Osteoblast (primary cell): ENCODE measurements at regions not wholly inside any gene's neighbourhood (a gene's known extent, or its start where the extent isn't known, plus 50 kb on each side); places are given as distances from the start of the nearest gene placed in this dataset.

ENCODE experiments used
- DNase-seq: peaks from one replicate; pipeline ENCODE4 v3.0.0; 2011; ENCODE audit warnings: low spot score, mixed read lengths; ENCODE audit not compliant: insufficient read length; ENCODE audit errors: missing footprints
- H2AFZ ChIP-seq: 2 replicates; pipeline ENCODE4 v1.6.0; 2011; ENCODE audit warnings: mild to moderate bottlenecking, low read length
- H3K27ac ChIP-seq: 2 replicates; pipeline ENCODE4 v1.5.1; 2011; ENCODE audit warnings: mild to moderate bottlenecking, low read depth, low read length, moderate library complexity
- H3K27me3 ChIP-seq: 2 replicates; pipeline ENCODE4 v1.6.0; 2012; ENCODE audit warnings: mild to moderate bottlenecking, control low read depth, inconsistent platforms, low read length, moderate library complexity; ENCODE audit not compliant: insufficient read depth
- H3K36me3 ChIP-seq: 2 replicates; pipeline ENCODE4 v1.5.1; 2011; ENCODE audit warnings: mild to moderate bottlenecking, low read length, control low read depth, moderate library complexity; ENCODE audit not compliant: insufficient read depth
- H3K4me1 ChIP-seq: 2 replicates; pipeline ENCODE4 v1.5.1; 2011; ENCODE audit warnings: mild to moderate bottlenecking, low read length, control low read depth, moderate library complexity; ENCODE audit not compliant: insufficient read depth
- H3K4me2 ChIP-seq: 2 replicates; pipeline ENCODE4 v1.6.0; 2011; ENCODE audit warnings: mild to moderate bottlenecking, low read length; ENCODE audit not compliant: insufficient read depth
- H3K4me3 ChIP-seq: fragments of 200-600 bp; sonication (generic); 3 replicates; pipeline ENCODE4 v1.5.1; 2012; ENCODE audit warnings: mild to moderate bottlenecking, low read length, inconsistent platforms; ENCODE audit not compliant: insufficient read depth
- H3K79me2 ChIP-seq: 2 replicates; pipeline ENCODE4 v1.6.0; 2012; ENCODE audit warnings: mild to moderate bottlenecking, low read length, control low read depth, inconsistent platforms; ENCODE audit not compliant: insufficient read depth
- H3K9me3 ChIP-seq: 2 replicates; pipeline ENCODE4 v1.5.1; 2011; ENCODE audit warnings: low read depth, low read length, control low read depth
- H4K20me1 ChIP-seq: 2 replicates; pipeline ENCODE4 v1.6.0; 2012; ENCODE audit warnings: mild to moderate bottlenecking, low read length, control low read depth; ENCODE audit not compliant: insufficient read depth
- CTCF ChIP-seq: IDR thresholded peaks from 2 replicates; pipeline ENCODE4 v1.5.1; 2011; ENCODE audit warnings: mild to moderate bottlenecking, low read depth, low read length, moderate library complexity; ENCODE audit errors: extremely low read depth

- peaks cover 4% of the 10 kb centered on the region for H3K4me1 ChIP-seq
- H3K4me3 ChIP-seq: no peak overlapping the region
- no peak overlapping the region for H2AFZ ChIP-seq
- no peaks in the 10 kb centered on the region for H3K9me3 ChIP-seq
- H3K4me2 ChIP-seq: no peak overlapping the region
- no peaks in the 10 kb centered on the region for H4K20me1 ChIP-seq
- TF ChIP-seq CTCF: no peak
- H3K27ac ChIP-seq: peak overlapping the region; percentile 35
- H3K27me3 ChIP-seq: no peaks in the 10 kb centered on the region
- no peaks in the 10 kb centered on the region for H3K79me2 ChIP-seq
- DNase-seq: no peak
- H3K36me3 ChIP-seq: no peaks in the 10 kb centered on the region
Observed at GRCh38 chr5:158609333-158610050, 490.2 kb downstream of the EBF1 start.

DNA sequence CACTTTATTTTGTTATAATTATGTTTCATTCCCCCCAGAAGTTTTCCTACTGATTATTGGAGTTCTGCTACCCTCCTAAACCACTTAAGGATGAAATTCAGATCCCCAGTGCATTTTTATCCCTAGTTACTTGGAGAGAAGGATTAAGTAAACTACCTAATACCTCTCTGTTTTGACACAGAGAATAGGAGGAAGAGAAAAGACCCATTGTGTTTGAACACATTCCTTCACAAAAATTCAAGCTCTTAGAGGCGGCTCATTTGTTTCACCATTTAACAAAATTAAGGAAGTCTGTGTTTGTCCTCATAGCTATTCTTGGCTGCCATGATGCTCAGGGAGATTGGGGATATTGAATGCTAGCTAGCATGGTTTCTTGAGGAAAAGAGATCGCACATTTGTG, 492.6 kb downstream of the EBF1 start:
- no peaks in the 10 kb centered on the region for H3K79me2 ChIP-seq
- H3K4me2 ChIP-seq: no peak overlapping the region
- H3K9me3 ChIP-seq: no peaks in the 10 kb centered on the region
- H3K27ac ChIP-seq: no peak overlapping the region
- H3K4me1 ChIP-seq: peaks cover 4% of the 10 kb centered on the region
- no peaks in the 10 kb centered on the region for H4K20me1 ChIP-seq
- H2AFZ ChIP-seq: no peak overlapping the region
- TF ChIP-seq CTCF: no peak
- H3K4me3 ChIP-seq: no peak overlapping the region
- no peak for DNase-seq
- no peaks in the 10 kb centered on the region for H3K36me3 ChIP-seq
- no peaks in the 10 kb centered on the region for H3K27me3 ChIP-seq

- DNase-seq: no peak
Observed at GRCh38 chr5:158606233-158606632, 493.5 kb downstream of the EBF1 start.

More at GRCh38 chr5:158606233-158606632, 493.5 kb downstream of the EBF1 start:
- H3K27ac ChIP-seq: no peak overlapping the region
- peaks cover 4% of the 10 kb centered on the region for H3K4me1 ChIP-seq
- H3K4me3 ChIP-seq: no peak overlapping the region
- no peak overlapping the region for H3K4me2 ChIP-seq
- no peaks in the 10 kb centered on the region for H3K79me2 ChIP-seq
- H3K9me3 ChIP-seq: no peaks in the 10 kb centered on the region
- no peaks in the 10 kb centered on the region for H3K36me3 ChIP-seq
- TF ChIP-seq CTCF: no peak
- no peaks in the 10 kb centered on the region for H3K27me3 ChIP-seq
- no peak overlapping the region for H2AFZ ChIP-seq
- no peaks in the 10 kb centered on the region for H4K20me1 ChIP-seq
